ENCODE measurements at regions not wholly inside any gene's neighbourhood (a gene's known extent, or its start where the extent isn't known, plus 50 kb on each side); places are given as distances from the start of the nearest gene placed in this dataset.

- no peak for TF ChIP-seq LEF1 (IDR thresholded peaks at IDR 0.05; ENCODE audit: borderline replicate concordance)
- no peak for TF ChIP-seq SP1 (IDR thresholded peaks at IDR 0.05)
- no peak for TF ChIP-seq ZNF384 (IDR thresholded peaks at IDR 0.05)
- no peak for TF ChIP-seq FOXA1 (IDR thresholded peaks at IDR 0.05)
- TF ChIP-seq ARNT (IDR thresholded peaks at IDR 0.05): no peak
- no peak for TF ChIP-seq FOXM1 (IDR thresholded peaks at IDR 0.05; ENCODE audit: borderline replicate concordance)
- TF ChIP-seq TARDBP (IDR thresholded peaks at IDR 0.05): no peak
- TF ChIP-seq L3MBTL2 (conservative IDR thresholded peaks at IDR 0.05): no peak
- no peak for TF ChIP-seq NFRKB (IDR thresholded peaks at IDR 0.05)
- no peak for TF ChIP-seq SUZ12 (IDR thresholded peaks at IDR 0.05)
- no peak for TF ChIP-seq FOXK2 (IDR thresholded peaks at IDR 0.05)
- TF ChIP-seq PKNOX1 (IDR thresholded peaks at IDR 0.05): no peak
- CTCF ChIA-PET: interaction anchor here (0.6 to 0.7 kb wide), 2 partner anchors 10 to 90 kb away, joined by 3 read pairs; no protein-coding TSS in a partner anchor
- no peak for DNase-seq (ENCODE audit: extremely low spot score)
- POLR2A ChIA-PET: no interaction called here
Observed at GRCh38 chr10:98080494-98080893, 50.1 kb upstream of the CRTAC1 start.

All from HEK293T (cell line).